H9 (cell line): ENCODE measurements at regions not wholly inside any gene's neighbourhood (a gene's known extent, or its start where the extent isn't known, plus 50 kb on each side); places are given as distances from the start of the nearest gene placed in this dataset.

ENCODE experiments used
- DNase-seq: peaks from one replicate; pipeline ENCODE4 v3.0.0-alpha.2; 2017
- H2AFZ ChIP-seq: one replicate; pipeline ENCODE4 v1.6.1; 2013; ENCODE audit warnings: mild to moderate bottlenecking, low read length, control low read depth, moderate library complexity
- H2AK5ac ChIP-seq: 2 replicates; pipeline ENCODE4 v1.6.1; 2013; ENCODE audit warnings: low read length, control low read depth, mixed read lengths; ENCODE audit not compliant: insufficient read length
- H2BK120ac ChIP-seq: one replicate; pipeline ENCODE4 v1.6.1; 2013; ENCODE audit warnings: low read depth, mild to moderate bottlenecking, low read length, control low read depth, inconsistent platforms; ENCODE audit not compliant: poor library complexity, severe bottlenecking
- H2BK12ac ChIP-seq: 2 replicates; pipeline ENCODE4 v1.6.1; 2013; ENCODE audit warnings: low read length, control low read depth, mixed read lengths, low read depth; ENCODE audit not compliant: insufficient read length
- H2BK15ac ChIP-seq: 2 replicates; pipeline ENCODE4 v1.6.1; 2013; ENCODE audit warnings: low read depth, low read length, control low read depth
- H2BK20ac ChIP-seq: one replicate; pipeline ENCODE4 v1.6.1; 2013; ENCODE audit warnings: low read depth, mild to moderate bottlenecking, low read length, control low read depth, inconsistent platforms; ENCODE audit not compliant: poor library complexity, severe bottlenecking
- H2BK5ac ChIP-seq: 2 replicates; pipeline ENCODE4 v1.6.1; 2013; ENCODE audit warnings: low read length, control low read depth, mixed read lengths; ENCODE audit not compliant: insufficient read length
- H3K14ac ChIP-seq: 2 replicates; pipeline ENCODE4 v1.6.1; 2013; ENCODE audit warnings: low read length, control low read depth; ENCODE audit not compliant: insufficient read depth
- H3K18ac ChIP-seq: 2 replicates; pipeline ENCODE4 v1.6.1; 2013; ENCODE audit warnings: low read depth, mild to moderate bottlenecking, mixed read lengths, low read length, control low read depth; ENCODE audit not compliant: insufficient read length
- H3K23ac ChIP-seq: 2 replicates; pipeline ENCODE4 v1.6.1; 2013; ENCODE audit warnings: low read length, control low read depth, mixed read lengths, low read depth; ENCODE audit not compliant: insufficient read length
- H3K23me2 ChIP-seq: 2 replicates; pipeline ENCODE4 v1.6.1; 2013; ENCODE audit warnings: low read depth, mild to moderate bottlenecking, mixed read lengths, low read length, control low read depth; ENCODE audit not compliant: insufficient read length, poor library complexity, severe bottlenecking
- H3K27ac ChIP-seq: 2 replicates; pipeline ENCODE4 v1.5.1; 2013; ENCODE audit warnings: low read length, control low read depth, mixed read lengths, low read depth; ENCODE audit not compliant: insufficient read length
- H3K27me3 ChIP-seq: 2 replicates; pipeline ENCODE4 v1.6.1; 2013; ENCODE audit warnings: low read length, control low read depth, inconsistent platforms; ENCODE audit not compliant: insufficient read depth
- H3K4ac ChIP-seq: 2 replicates; pipeline ENCODE4 v1.6.1; 2013; ENCODE audit warnings: low read depth, mild to moderate bottlenecking, control low read depth, inconsistent platforms, low read length, moderate library complexity
- H3K4me1 ChIP-seq: 2 replicates; pipeline ENCODE4 v1.6.1; 2013; ENCODE audit warnings: low read length, control low read depth, inconsistent platforms; ENCODE audit not compliant: insufficient read depth
- H3K4me2 ChIP-seq: 2 replicates; pipeline ENCODE4 v1.6.1; 2013; ENCODE audit warnings: low read length, control low read depth, mixed read lengths; ENCODE audit not compliant: insufficient read length, insufficient read depth
- H3K56ac ChIP-seq: 2 replicates; pipeline ENCODE4 v1.6.1; 2013; ENCODE audit warnings: low read depth, mild to moderate bottlenecking, mixed read lengths, low read length, control low read depth; ENCODE audit not compliant: insufficient read length
- H3K79me1 ChIP-seq: 2 replicates; pipeline ENCODE4 v1.6.1; 2013; ENCODE audit warnings: low read depth, mild to moderate bottlenecking, moderate library complexity, low read length, control low read depth, inconsistent platforms; ENCODE audit not compliant: insufficient read depth, poor library complexity, severe bottlenecking
- H3K79me2 ChIP-seq: 2 replicates; pipeline ENCODE4 v1.6.1; 2013; ENCODE audit warnings: low read length, control low read depth, inconsistent platforms; ENCODE audit not compliant: insufficient read depth
- H3K9ac ChIP-seq: 2 replicates; pipeline ENCODE4 v1.6.1; 2013; ENCODE audit warnings: low read length, control low read depth, mixed read lengths; ENCODE audit not compliant: insufficient read length; ENCODE audit errors: extremely low read depth
- H3K9me3 ChIP-seq: one replicate; pipeline ENCODE4 v1.6.1; 2013; ENCODE audit warnings: low read depth, low read length, inconsistent platforms; ENCODE audit not compliant: control insufficient read depth
- H3T11ph ChIP-seq: one replicate; pipeline ENCODE4 v1.6.1; 2013; ENCODE audit warnings: mild to moderate bottlenecking, low read length, control low read depth, inconsistent platforms
- H4K20me1 ChIP-seq: one replicate; pipeline ENCODE4 v1.6.1; 2013; ENCODE audit not compliant: control insufficient read depth, insufficient read length, insufficient read depth
- H4K5ac ChIP-seq: 2 replicates; pipeline ENCODE4 v1.6.1; 2013; ENCODE audit warnings: low read depth, mild to moderate bottlenecking, mixed read lengths, low read length, control low read depth; ENCODE audit not compliant: insufficient read length
- H4K8ac ChIP-seq: replicated peaks from 2 replicates; pipeline ENCODE4 v1.6.1; 2013; ENCODE audit warnings: low read length, control low read depth, mixed read lengths, low read depth; ENCODE audit not compliant: insufficient read length
- H4K91ac ChIP-seq: 2 replicates; pipeline ENCODE4 v1.6.1; 2013; ENCODE audit warnings: low read depth, mild to moderate bottlenecking, moderate library complexity, mixed read lengths, low read length, control low read depth; ENCODE audit not compliant: insufficient read length
- H3K27ac Mint-ChIP-seq, 3 experiments: 2 replicates in 2 of 3; 3 replicates in 1 of 3; pipeline ENCODE4 v1.8.0; 2020 to 2021; ENCODE audit warnings: mixed read lengths in 3 of 3, mild to moderate bottlenecking in 1 of 3, moderate library complexity in 1 of 3
- H3K27me3 Mint-ChIP-seq: 2 replicates; pipeline ENCODE4 v1.8.0; 2021; ENCODE audit warnings: low read depth, mild to moderate bottlenecking, moderate library complexity, mixed read lengths
- H3K36me3 Mint-ChIP-seq, 3 experiments: 2 replicates in 2 of 3; 3 replicates in 1 of 3; pipeline ENCODE4 v1.8.0; 2020 to 2021; ENCODE audit warnings: low read depth in 3 of 3, mixed read lengths in 3 of 3; ENCODE audit not compliant: insufficient read depth in 1 of 3
- H3K4me1 Mint-ChIP-seq, 2 experiments: 2 replicates each; pipeline ENCODE4 v1.8.0; 2020; ENCODE audit warnings: mixed read lengths in 2 of 2
- H3K4me3 Mint-ChIP-seq, 2 experiments: 2 replicates in 1 of 2; 3 replicates in 1 of 2; pipeline ENCODE4 v1.8.0; 2020 to 2021; ENCODE audit warnings: mild to moderate bottlenecking in 2 of 2, mixed read lengths in 2 of 2, moderate library complexity in 1 of 2
- H3K9me3 Mint-ChIP-seq, 2 experiments: 2 replicates in 1 of 2; 3 replicates in 1 of 2; pipeline ENCODE4 v1.8.0; 2020; ENCODE audit warnings: mild to moderate bottlenecking in 2 of 2, mixed read lengths in 2 of 2, moderate library complexity in 1 of 2
- WGBS: extraction: QIAGEN DNeasy Blood & Tissue Kit; methylation state at CpG from one replicate; pipeline ENCODE4 v1.1.7; 2013; ENCODE audit warnings: missing lambda C conversion rate, low lambda C conversion rate, mixed read lengths; ENCODE audit not compliant: insufficient read length; ENCODE audit errors: extremely low coverage; 5-methylcytosine and 5-hydroxymethylcytosine counted together
- TF ChIP-seq, protein P1 (sequence below): fragments of 200-600 bp; sonication (generic); conservative IDR thresholded peaks from 3 replicates; pipeline ENCODE4 v1.8.0; 2021; ENCODE audit warnings: antibody characterized with exemption, mild to moderate bottlenecking

DNA sequence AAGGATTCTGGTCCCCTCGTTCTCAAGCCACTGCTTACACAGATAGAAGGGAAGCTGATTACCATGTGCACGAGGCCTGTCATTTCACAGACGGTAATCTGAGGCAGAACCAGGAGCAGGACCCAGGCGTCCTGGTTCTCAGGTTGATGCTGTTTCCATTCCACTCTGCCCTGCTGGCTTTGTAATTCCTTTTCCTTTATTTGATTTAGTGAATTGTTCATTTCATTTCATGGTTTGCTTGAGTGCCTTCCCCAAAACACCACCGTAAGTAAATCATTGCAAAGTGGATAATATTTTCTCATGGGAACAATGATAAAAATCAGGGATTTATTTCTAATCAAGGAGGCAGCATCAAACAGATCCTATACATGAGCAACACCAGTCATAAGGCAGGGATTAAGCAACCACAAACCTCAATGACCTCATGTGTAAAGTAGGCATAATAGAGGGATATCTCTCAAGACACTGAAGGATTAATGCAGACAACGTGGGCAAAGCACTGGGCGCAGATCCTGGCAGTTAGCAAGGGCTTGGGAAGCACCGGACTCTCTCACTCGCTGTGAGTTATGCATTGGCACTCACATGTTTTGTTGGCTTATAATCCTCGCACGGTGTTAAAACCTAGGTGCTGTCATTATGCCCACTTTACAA is 229.5 kb upstream of the FOXQ1 start:
- H2BK15ac ChIP-seq = no peak overlapping the region
- TF ChIP-seq, protein P1, sequence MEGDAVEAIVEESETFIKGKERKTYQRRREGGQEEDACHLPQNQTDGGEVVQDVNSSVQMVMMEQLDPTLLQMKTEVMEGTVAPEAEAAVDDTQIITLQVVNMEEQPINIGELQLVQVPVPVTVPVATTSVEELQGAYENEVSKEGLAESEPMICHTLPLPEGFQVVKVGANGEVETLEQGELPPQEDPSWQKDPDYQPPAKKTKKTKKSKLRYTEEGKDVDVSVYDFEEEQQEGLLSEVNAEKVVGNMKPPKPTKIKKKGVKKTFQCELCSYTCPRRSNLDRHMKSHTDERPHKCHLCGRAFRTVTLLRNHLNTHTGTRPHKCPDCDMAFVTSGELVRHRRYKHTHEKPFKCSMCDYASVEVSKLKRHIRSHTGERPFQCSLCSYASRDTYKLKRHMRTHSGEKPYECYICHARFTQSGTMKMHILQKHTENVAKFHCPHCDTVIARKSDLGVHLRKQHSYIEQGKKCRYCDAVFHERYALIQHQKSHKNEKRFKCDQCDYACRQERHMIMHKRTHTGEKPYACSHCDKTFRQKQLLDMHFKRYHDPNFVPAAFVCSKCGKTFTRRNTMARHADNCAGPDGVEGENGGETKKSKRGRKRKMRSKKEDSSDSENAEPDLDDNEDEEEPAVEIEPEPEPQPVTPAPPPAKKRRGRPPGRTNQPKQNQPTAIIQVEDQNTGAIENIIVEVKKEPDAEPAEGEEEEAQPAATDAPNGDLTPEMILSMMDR = no peak
- H3K79me2 ChIP-seq = no peaks in the 10 kb centered on the region
- H3K36me3 Mint-ChIP-seq = no peaks in the 10 kb centered on the region
- H3K23me2 ChIP-seq = no peaks in the 10 kb centered on the region
- no peak overlapping the region for H2BK120ac ChIP-seq
- DNase-seq = no peak
- no peak overlapping the region for H2AK5ac ChIP-seq
- H3K9me3 Mint-ChIP-seq = no peaks in the 10 kb centered on the region; a peak in 1 of 5 replicates
- H4K8ac ChIP-seq = no peak overlapping the region
- no peaks in the 10 kb centered on the region for H4K20me1 ChIP-seq
- H3K9ac ChIP-seq = no peak overlapping the region
- WGBS = no CpG with 5 or more reads among the region's 11 CpGs
- H3K56ac ChIP-seq = no peak overlapping the region
- H3T11ph ChIP-seq = no peak overlapping the region
- no peak overlapping the region for H3K4me2 ChIP-seq
- no peak overlapping the region for H3K4ac ChIP-seq
- no peaks in the 10 kb centered on the region for H3K27me3 ChIP-seq
- H3K4me1 ChIP-seq = no peaks in the 10 kb centered on the region
- no peak overlapping the region for H4K91ac ChIP-seq
- H3K14ac ChIP-seq = no peak overlapping the region
- H2BK5ac ChIP-seq = no peak overlapping the region
- no peaks in the 10 kb centered on the region for H3K79me1 ChIP-seq
- no peak overlapping the region for H3K4me3 Mint-ChIP-seq
- no peak overlapping the region for H2BK12ac ChIP-seq
- H3K27ac ChIP-seq = no peak overlapping the region
- no peak overlapping the region for H2AFZ ChIP-seq
- H3K27ac Mint-ChIP-seq = no peak overlapping the region
- no peak overlapping the region for H4K5ac ChIP-seq
- peaks cover 7% of the 10 kb centered on the region; the same call in 1 of the 2 replicates for H3K27me3 Mint-ChIP-seq
- no peak overlapping the region for H3K23ac ChIP-seq
- 0 out of 4 replicates have a peak, but pooled peaks cover 0 to 3% of the 10 kb centered on the region in 2 experiments for H3K4me1 Mint-ChIP-seq
- H3K9me3 ChIP-seq = no peaks in the 10 kb centered on the region
- H2BK20ac ChIP-seq = no peak overlapping the region
- no peak overlapping the region for H3K18ac ChIP-seq
